Nephron (organoid): ENCODE measurements at regions not wholly inside any gene's neighbourhood (a gene's known extent, or its start where the extent isn't known, plus 50 kb on each side); places are given as distances from the start of the nearest gene placed in this dataset.

Experiments
- H3K27ac Mint-ChIP-seq, 3 experiments: 2 replicates each; pipeline ENCODE4 v1.8.0; 2020; ENCODE audit warnings: mixed read lengths in 3 of 3, mild to moderate bottlenecking in 2 of 3, moderate library complexity in 1 of 3
- H3K27me3 Mint-ChIP-seq: 2 replicates; pipeline ENCODE4 v1.8.0; 2021; ENCODE audit warnings: low read depth, mild to moderate bottlenecking, moderate library complexity, mixed read lengths
- H3K36me3 Mint-ChIP-seq: 2 replicates; pipeline ENCODE4 v1.8.0; 2020; ENCODE audit warnings: low read depth, mixed read lengths
- H3K4me1 Mint-ChIP-seq: 2 replicates; pipeline ENCODE4 v1.8.0; 2020; ENCODE audit warnings: mixed read lengths
- H3K4me3 Mint-ChIP-seq, 3 experiments: 2 replicates each; pipeline ENCODE4 v1.8.0; 2020; ENCODE audit warnings: mild to moderate bottlenecking in 3 of 3, mixed read lengths in 3 of 3, moderate library complexity in 2 of 3
- H3K9me3 Mint-ChIP-seq: 2 replicates; pipeline ENCODE4 v1.8.0; 2020; ENCODE audit warnings: mixed read lengths
- CTCF ChIP-seq, 3 experiments: fragments of 200-600 bp; sonication (generic); IDR thresholded peaks; one replicate each; pipeline ENCODE4 v1.5.0; 2021; ENCODE audit warnings: antibody characterized with exemption in 3 of 3; ENCODE audit not compliant: unreplicated experiment in 3 of 3

- H3K27me3 Mint-ChIP-seq, result no peaks in the 10 kb centered on the region
Observed at GRCh38 chr1:192100686-192101468, 57.4 kb upstream of the RGS18 start.

GRCh38 chr1:192104128-192104527 is 54.1 kb upstream of the RGS18 start:
- Mint-ChIP-seq H3K9me3 (peaks cover 2% of the 10 kb centered on the region), H3K4me3 (no peak overlapping the region), H3K4me1 (no peaks in the 10 kb centered on the region), H3K36me3 (no peaks in the 10 kb centered on the region), H3K27ac (no peak overlapping the region), H3K27me3 (no peaks in the 10 kb centered on the region)
- TF ChIP-seq CTCF (IDR thresholded peaks at IDR 0.05; ENCODE audit: unreplicated experiment in 3 of 3), result no peak

More at GRCh38 chr1:192100686-192101468, 57.4 kb upstream of the RGS18 start:
- Mint-ChIP-seq H3K4me1 (no peaks in the 10 kb centered on the region), H3K36me3 (no peaks in the 10 kb centered on the region), H3K4me3 (no peak overlapping the region), H3K27ac (no peak overlapping the region), H3K9me3 (peaks cover 2% of the 10 kb centered on the region)
- no peak for TF ChIP-seq CTCF (IDR thresholded peaks at IDR 0.05; ENCODE audit: unreplicated experiment in 3 of 3)

GRCh38 chr1:192104852-192105251 is 53.4 kb upstream of the RGS18 start:
- Mint-ChIP-seq H3K27me3 (no peaks in the 10 kb centered on the region), H3K4me1 (no peaks in the 10 kb centered on the region), H3K4me3 (no peak overlapping the region), H3K27ac (no peak overlapping the region), H3K9me3 (peaks cover 2% of the 10 kb centered on the region), H3K36me3 (no peaks in the 10 kb centered on the region)
- TF ChIP-seq CTCF (IDR thresholded peaks at IDR 0.05; ENCODE audit: unreplicated experiment in 3 of 3), result no peak

- Mint-ChIP-seq H3K4me1 (no peaks in the 10 kb centered on the region), H3K4me3 (no peak overlapping the region), H3K9me3 (no peaks in the 10 kb centered on the region), H3K27ac (no peak overlapping the region), H3K36me3 (no peaks in the 10 kb centered on the region), H3K27me3 (no peaks in the 10 kb centered on the region)
- no peak for TF ChIP-seq CTCF (IDR thresholded peaks at IDR 0.05; ENCODE audit: unreplicated experiment in 3 of 3)
Observed at GRCh38 chr1:192108161-192108560, 50.1 kb upstream of the RGS18 start.
